RKO (cell line): ENCODE measurements at regions not wholly inside any gene's neighbourhood (a gene's known extent, or its start where the extent isn't known, plus 50 kb on each side); places are given as distances from the start of the nearest gene placed in this dataset.

Experiments
- DNase-seq: peaks from one replicate; pipeline ENCODE4 v3.0.0-alpha.2; 2016; ENCODE audit warnings: low spot score

DNA sequence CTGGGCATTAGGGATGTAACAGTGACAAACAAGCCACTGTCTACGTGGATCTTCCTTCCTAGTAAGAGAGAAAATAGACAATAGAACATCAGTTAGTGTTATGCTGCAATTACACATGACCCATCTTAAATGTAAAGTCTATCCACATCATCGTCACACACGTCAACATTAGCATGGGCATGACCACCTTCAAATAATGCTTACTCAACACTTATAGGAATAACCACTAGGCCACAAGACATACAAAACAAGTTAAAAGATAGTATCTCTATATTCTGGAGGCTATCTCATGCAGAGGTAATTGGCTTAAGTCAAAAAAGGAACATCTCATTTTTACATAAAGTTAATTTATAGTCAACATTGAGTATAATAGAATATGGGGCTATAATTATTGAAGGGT lies 156.5 kb downstream of the MOXD1 start:
- no peak for DNase-seq

- no peak for DNase-seq
Measured at GRCh38 chr6:132236744-132237143, 164.5 kb downstream of the MOXD1 start.

- DNase-seq = no peak
Measured at GRCh38 chr6:132236281-132236680, 165.0 kb downstream of the MOXD1 start.

DNA sequence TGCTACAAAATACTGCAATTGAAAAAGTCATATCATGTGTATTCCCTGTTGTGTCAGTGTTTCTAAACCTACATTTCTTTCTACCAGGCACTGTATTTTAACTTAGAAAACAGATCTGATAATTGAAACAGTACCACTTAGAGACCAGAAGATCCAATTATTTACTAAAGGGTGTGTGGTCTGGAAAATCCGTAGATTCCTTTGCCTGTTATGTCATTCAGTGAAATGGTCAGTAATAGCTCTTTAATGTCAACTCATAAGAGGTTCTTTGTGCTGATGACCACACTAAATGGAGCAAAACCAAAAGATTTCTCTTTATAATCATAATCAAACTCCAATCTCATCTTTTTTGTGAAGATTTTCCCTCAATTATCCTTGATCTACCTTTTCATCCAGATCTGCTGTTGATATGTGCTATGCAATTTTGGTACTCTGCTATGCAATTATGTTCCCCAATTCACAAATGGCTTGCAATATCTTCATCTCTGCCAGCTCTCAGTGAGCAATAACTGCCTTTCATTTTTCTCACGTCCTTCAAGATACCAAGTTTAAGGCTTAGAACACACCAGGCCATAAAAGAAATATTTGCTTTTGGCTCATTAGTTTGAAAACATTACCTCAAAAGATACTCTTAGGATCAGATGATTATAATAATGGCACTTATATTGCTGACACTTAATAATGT lies 165.5 kb downstream of the MOXD1 start:
- DNase-seq = no peak

GRCh38 chr6:132234356-132234755 lies 166.9 kb downstream of the MOXD1 start:
- DNase-seq = no peak

- DNase-seq = no peak
Measured at GRCh38 chr6:132231121-132231884, 170.0 kb downstream of the MOXD1 start.

- no peak for DNase-seq
Measured at GRCh38 chr6:132228894-132229293, 172.4 kb downstream of the MOXD1 start.

DNA sequence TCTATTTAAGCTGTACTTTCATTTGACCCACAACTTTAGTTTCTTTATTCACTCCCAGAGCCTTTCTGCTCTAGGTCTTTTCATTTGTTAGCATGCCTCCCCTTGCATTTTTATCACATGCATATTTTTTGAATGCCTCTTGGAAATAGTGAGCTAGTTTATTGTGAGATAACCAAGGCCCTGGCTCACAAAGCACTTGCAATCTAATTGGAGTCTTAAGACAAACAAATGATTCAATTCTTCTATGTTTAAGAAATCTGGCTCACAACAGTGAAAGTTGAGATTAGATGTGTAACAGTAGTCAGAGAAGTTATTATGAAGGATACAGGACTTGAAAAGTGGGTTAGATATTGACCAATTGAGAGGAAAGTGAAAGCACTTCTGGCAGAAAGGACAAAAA lies 173.4 kb downstream of the MOXD1 start:
- DNase-seq = no peak

DNA sequence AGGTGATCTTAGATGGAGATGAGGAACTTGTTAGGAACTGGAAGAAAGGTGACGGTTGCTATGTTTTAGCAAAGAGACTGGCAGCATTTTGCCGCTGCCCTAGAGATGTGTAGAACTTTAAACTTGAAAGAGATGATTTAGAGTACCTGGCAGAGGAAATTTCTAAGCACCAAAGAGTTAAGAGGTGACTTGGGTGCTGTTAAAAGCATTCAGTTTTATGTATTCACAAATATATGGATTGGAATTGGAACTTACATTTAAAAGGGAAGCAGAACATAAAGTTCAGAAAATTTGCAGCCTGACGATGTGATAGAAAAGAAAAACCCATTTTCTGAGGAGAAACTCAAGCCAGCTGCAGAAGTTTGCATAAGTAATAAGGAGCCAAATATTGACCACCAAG lies 176.3 kb downstream of the MOXD1 start:
- DNase-seq = no peak

- no peak for DNase-seq
Measured at GRCh38 chr6:132220800-132221199, 180.5 kb downstream of the MOXD1 start.

GRCh38 chr6:132219901-132220300 lies 181.4 kb downstream of the MOXD1 start:
- DNase-seq = no peak

DNA sequence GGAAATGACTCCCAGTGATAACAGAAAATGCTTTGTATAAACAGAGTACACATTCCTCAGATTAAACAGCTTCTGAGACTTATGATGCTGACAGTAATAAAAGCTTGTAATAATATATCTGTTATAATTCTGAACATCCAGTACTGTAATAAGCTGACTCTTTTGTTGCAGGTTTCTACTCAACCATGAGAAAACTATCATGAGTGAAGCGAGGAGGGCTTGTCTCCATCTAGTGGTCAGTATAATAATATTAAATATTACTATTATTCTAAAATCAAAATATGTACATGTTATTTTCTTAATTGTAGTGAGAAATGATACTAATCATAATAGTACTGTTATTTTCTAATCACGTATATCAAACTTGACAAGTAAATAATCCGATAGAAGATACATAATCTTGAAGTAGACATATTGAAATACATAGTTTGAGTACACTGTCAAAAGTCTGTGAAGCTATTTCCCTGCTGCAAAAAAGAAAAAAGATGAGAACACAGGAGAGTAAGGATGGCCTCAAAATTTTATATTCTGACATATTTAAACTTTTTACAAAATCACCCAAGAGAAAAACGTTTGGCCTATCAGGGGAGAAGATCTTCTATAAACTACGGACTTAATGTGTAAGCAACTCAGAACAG lies 183.1 kb downstream of the MOXD1 start:
- peak; percentile 54 for DNase-seq

DNA sequence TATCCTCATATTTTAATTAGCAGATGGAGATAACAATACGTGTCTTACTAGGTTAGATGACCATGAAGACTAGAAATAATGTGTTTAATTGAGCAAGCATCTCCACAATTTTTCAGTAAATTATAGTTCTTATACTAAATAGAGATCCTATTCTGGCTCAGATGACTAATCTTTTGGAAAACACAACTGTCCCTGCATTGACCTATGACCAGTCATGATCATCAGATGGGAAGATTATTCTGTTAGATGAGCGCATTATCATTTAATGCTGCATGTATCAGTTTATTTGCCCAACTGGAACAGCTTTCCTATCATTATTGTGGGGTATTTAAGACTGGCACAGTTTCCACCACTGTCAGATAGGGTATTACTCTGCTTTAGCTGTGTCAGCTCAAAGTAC lies 185.5 kb downstream of the MOXD1 start:
- DNase-seq = no peak

GRCh38 chr6:132214716-132215115 lies 186.6 kb downstream of the MOXD1 start:
- DNase-seq = no peak

DNA sequence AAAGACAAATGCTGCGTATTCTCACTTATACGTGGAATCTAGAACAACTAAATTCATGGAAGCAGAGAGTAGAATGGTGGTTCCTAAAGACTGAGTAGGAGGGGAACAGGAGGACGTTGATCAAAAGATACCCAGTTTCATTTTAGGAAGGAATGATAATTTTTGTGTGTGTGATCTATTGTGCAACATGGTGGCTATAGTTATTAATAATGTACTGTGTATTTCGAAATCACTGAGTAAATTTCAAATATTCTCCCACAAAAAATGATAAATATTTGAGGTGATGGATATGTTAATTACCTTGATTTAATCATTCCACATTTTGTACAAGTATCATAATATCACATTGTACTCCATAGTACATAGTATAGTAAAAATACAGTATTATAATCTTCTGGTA lies 187.5 kb downstream of the MOXD1 start:
- DNase-seq = no peak

DNA sequence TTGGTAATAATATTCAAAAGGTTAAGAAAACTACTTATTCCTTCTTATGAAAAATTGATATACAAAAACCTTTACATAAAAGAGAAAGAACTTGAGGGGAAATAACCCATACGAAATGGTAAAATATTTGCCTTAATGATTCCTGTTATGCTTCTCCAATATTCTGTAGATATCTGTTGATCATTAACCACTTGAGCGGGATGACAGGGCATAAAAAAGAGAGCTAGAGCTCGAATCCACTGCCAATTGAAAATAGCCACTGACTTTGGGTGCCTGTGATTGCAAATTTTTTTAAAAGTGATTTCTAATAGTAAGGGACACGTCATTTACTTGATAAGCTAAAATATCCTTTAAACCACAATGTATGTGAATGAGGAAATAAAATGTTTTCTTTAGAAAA lies 188.1 kb downstream of the MOXD1 start:
- DNase-seq = no peak

DNA sequence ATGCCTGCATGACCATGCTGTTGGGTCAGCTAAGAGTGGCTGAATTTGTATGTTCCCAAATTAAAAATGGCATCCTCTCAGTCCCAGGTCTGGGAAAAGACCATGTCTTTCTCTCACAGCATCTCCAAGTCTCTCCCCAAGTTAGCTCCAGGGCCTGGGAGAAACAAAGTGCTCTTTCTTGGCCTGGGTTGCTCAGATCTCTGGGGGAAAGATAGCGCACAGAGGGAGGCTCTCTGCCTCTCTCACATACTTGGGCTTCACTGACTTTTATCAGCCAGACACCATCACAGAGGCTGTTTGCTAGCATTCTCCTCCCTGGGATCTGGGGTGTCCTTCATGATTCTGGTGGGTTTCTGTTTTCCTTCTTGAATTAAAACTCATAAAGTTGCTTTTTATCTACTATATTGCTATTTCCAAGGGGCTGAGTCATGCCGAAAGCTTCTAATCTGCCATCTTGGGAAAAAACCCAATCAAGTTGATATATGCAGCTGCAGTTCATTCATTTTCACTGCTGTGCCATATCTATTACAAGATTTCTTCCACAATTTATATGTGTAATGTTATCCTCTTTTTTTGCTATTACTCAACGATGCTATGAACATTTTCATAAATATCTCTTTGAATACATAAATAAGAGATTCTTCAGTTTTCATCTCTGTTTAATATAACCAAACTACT lies 190.2 kb downstream of the MOXD1 start:
- DNase-seq = no peak

DNA sequence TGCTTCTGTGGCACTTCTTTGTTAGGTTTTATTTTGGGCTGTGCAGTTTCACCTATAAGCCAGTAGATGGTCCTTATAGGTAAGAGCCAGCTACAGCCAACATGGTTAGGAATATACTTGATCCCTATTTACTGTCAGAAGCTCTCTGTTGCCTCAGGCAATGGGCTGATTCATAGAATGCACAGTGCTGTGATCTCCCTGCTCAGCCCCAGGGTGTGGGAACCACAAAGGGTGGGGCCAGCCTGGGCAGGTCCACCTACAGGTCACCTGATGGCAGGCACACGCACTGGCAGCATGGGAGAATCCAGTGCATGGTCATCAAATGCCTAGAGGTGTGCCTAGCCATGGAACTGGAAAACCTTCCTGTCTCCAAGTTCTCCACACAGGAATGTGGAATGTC lies 191.9 kb downstream of the MOXD1 start:
- DNase-seq = no peak

- no peak for DNase-seq
Measured at GRCh38 chr6:132207991-132208390, 193.3 kb downstream of the MOXD1 start.

GRCh38 chr6:132205946-132206345 lies 195.3 kb downstream of the MOXD1 start:
- DNase-seq = no peak

DNA sequence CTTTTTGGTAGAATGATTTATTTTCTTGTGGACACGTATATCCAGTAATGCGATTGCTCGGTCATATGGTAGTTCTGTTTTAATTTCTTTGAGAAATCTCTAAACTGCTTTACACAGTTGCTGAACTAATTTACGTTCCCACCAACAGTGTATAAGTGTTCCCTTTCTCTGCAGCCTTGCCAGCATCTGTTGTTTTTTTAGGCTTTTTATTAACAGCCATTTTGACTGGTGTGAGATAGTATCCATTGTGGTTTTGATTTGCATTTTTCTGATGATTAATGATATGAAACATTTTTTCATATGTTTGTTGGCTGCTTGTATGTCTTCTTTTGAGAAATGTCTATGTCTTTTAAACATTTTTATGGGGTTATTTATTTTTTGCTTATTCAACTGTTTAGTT lies 196.7 kb downstream of the MOXD1 start:
- DNase-seq = no peak

GRCh38 chr6:132202574-132202973 lies 198.7 kb downstream of the MOXD1 start:
- no peak for DNase-seq

DNA sequence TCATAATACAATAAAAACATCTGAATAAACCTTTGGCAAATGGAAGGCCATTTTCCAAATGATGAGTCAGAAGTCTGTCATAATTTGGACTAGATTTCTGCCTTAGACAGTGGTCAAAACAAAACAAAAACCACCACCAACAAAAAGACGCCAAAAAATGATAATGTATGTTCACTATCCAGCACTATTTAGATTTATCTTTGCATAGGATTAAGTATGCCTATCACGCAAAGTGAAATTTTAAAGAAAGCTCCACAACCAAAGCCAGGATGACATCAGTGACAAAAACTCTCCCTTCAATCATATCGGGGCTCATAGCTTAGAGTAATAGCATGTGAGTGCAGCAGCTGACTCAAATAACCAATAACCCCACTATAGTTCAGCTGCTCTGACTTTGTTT lies 201.9 kb downstream of the MOXD1 start:
- no peak for DNase-seq
